Transverse colon (tissue), 4 donors: ENCODE measurements at regions not wholly inside any gene's neighbourhood (a gene's known extent, or its start where the extent isn't known, plus 50 kb on each side); places are given as distances from the start of the nearest gene placed in this dataset.
A peak's percentile ranks its signal among the peaks of the same experiment; 100 is the strongest.

Experiments used
- DNase-seq: peaks from one replicate; pipeline ENCODE4 v3.0.0-alpha.2; 2019
- H3K27ac ChIP-seq, 4 donors: fragments of 200-600 bp; sonication (generic); 2 replicates each; pipeline ENCODE4 v1.5.1; 2016 to 2018; ENCODE audit warnings: inconsistent platforms in 4 of 4
- H3K27me3 ChIP-seq: fragments of 200-600 bp; sonication (generic); 2 replicates; pipeline ENCODE4 v1.5.1; 2017; ENCODE audit warnings: inconsistent platforms
- H3K36me3 ChIP-seq, 4 donors: fragments of 200-600 bp; sonication (generic); 2 replicates each; pipeline ENCODE4 v1.5.1; 2017 to 2019; ENCODE audit warnings: inconsistent platforms in 4 of 4
- H3K4me1 ChIP-seq, 4 donors: fragments of 200-600 bp; sonication (generic); 2 replicates each; pipeline ENCODE4 v1.5.1; 2017 to 2020; ENCODE audit warnings: inconsistent platforms in 4 of 4
- H3K4me3 ChIP-seq, 4 donors: fragments of 200-600 bp; sonication (generic); 1 replicate in 1 of 4; 2 replicates in 3 of 4; pipeline versions ENCODE4 v1.5.1 to v1.6.1; 2017 to 2019; ENCODE audit warnings: inconsistent platforms in 4 of 4
- H3K9me3 ChIP-seq, 2 donors: fragments of 200-600 bp; sonication (generic); 2 replicates each; pipeline ENCODE4 v1.5.1; 2017 to 2019; ENCODE audit warnings: inconsistent platforms in 2 of 2
- CTCF ChIP-seq, 5 experiments: fragments of 200-600 bp in 3 of 5; fragments of 450-650 bp in 2 of 5; sonication (generic) in 3 of 5; IDR thresholded peaks; 1 replicate in 2 of 5; 2 replicates in 3 of 5; pipeline ENCODE4 v1.5.1; 2016 to 2017; ENCODE audit warnings: antibody characterized with exemption in 5 of 5, inconsistent platforms in 3 of 5, mild to moderate bottlenecking in 2 of 5, moderate library complexity in 1 of 5
- EP300 ChIP-seq: sonication (generic); formaldehyde crosslinking; IDR thresholded peaks from one replicate; pipeline ENCODE4 v1.6.1; 2017; ENCODE audit warnings: antibody characterized with exemption, low read depth
- POLR2A ChIP-seq: fragments of 450-650 bp; IDR thresholded peaks from one replicate; pipeline ENCODE4 v1.6.1; 2016; ENCODE audit warnings: antibody characterized with exemption, mild to moderate bottlenecking, moderate library complexity
- POLR2AphosphoS5 ChIP-seq, 3 donors: sonication (generic); formaldehyde crosslinking; IDR thresholded peaks; one replicate each; pipeline ENCODE4 v1.6.1; 2016; ENCODE audit warnings: antibody characterized with exemption in 3 of 3
- WGBS, 2 donors: methylation state at CpG; one replicate each; pipeline ENCODE4 v1.1.5; 2018; ENCODE audit warnings: low coverage in 1 of 2; 5-methylcytosine and 5-hydroxymethylcytosine counted together
- in situ Hi-C, 4 donors: fragments of 200-750 bp; cut with MboI; loops; one replicate each; pipeline versions ENCODE4 v1.15.0 to v1.15.1; 2017; ENCODE audit warnings: low sequenced_read_pairs in 3 of 4, low pct_ligation_motif_present in 1 of 4, low pct_unique_long_range_greater_than_20kb in 1 of 4
- intact Hi-C: fragments of 100-400 bp; cut with DNase I; formaldehyde crosslinking; loops from one replicate; pipeline ENCODE4 v1.15.1; 2023; ENCODE audit warnings: low total_unique reads
- small RNA-seq, 4 donors: library from RNA; depleted of rRNA; stranded (forward); fragments of <200 nt; gene quantifications; one replicate each; pipeline ENCODE3, GENCODE V24; 2016

GRCh38 chr1:193309936-193310475 lies 123.6 kb upstream of the B3GALT2 start:
- intact Hi-C loops: no loop called here
- in situ Hi-C loops: no loop called here
- WGBS, 2 donors: 53 to 75% methylated on average over 1 of the region's 1 CpG
- TF ChIP-seq POLR2A (no peak), EP300 (no peak), CTCF (IDR thresholded peaks at IDR 0.05) (no peak), POLR2AphosphoS5 (IDR thresholded peaks at IDR 0.05) (no peak)
- Histone ChIP-seq H3K4me3 (no peak overlapping the region), H3K27ac (peak overlapping the region in 1 of 4 donors; percentile 49), H3K27me3 (no peaks in the 10 kb centered on the region), H3K4me1 (peaks cover 0 to 20% (median 6%) of the 10 kb centered on the region in 4 donors), H3K9me3 (no peaks in the 10 kb centered on the region), H3K36me3 (no peaks in the 10 kb centered on the region)
- no peak for DNase-seq

GRCh38 chr1:193308438-193308837 lies 122.0 kb upstream of the B3GALT2 start:
- DNase-seq: no peak
- intact Hi-C loops (no loop called here), in situ Hi-C loops (no loop called here)
- H3K27me3 ChIP-seq: no peaks in the 10 kb centered on the region
- no peak for TF ChIP-seq EP300
- TF ChIP-seq POLR2A: no peak
- H3K36me3 ChIP-seq: no peaks in the 10 kb centered on the region
- peaks cover 0 to 20% (median 6%) of the 10 kb centered on the region in 4 donors for H3K4me1 ChIP-seq
- no peak overlapping the region for H3K27ac ChIP-seq
- H3K9me3 ChIP-seq: no peaks in the 10 kb centered on the region
- WGBS, 2 donors: 83% methylated on average over 1 of the region's 1 CpG
- H3K4me3 ChIP-seq: no peak overlapping the region

- no peak for TF ChIP-seq CTCF (IDR thresholded peaks at IDR 0.05)
- DNase-seq: no peak
- WGBS, 2 donors: 57 to 88% methylated on average over 1 to 2 of the region's 2 CpGs
- H3K4me3 ChIP-seq: no peak overlapping the region
- no peak overlapping the region for H3K27ac ChIP-seq
- intact Hi-C loops: no loop called here
- no peaks in the 10 kb centered on the region for H3K36me3 ChIP-seq
- in situ Hi-C loops: no loop called here
- peaks cover 0 to 23% (median 3%) of the 10 kb centered on the region in 4 donors for H3K4me1 ChIP-seq
- no peaks in the 10 kb centered on the region for H3K27me3 ChIP-seq
- H3K9me3 ChIP-seq: no peaks in the 10 kb centered on the region
These were observed 120.0 kb upstream of the B3GALT2 start for GRCh38 chr1:193306430-193306829.

Small RNA genes lying in the stretch of these regions (small RNA-seq; reads per million reads assigned to genes)
- gene RNU6-983P: 0 reads per million in 4 donors
